HepG2 (cell line): ENCODE measurements at regions not wholly inside any gene's neighbourhood (a gene's known extent, or its start where the extent isn't known, plus 50 kb on each side); places are given as distances from the start of the nearest gene placed in this dataset.

Experiments
- EZH2 ChIP-seq: conservative IDR thresholded peaks from 2 replicates; pipeline ENCODE4 v1.6.1; 2012; ENCODE audit warnings: mild to moderate bottlenecking, low read depth, low read length, moderate library complexity
- MIER3 ChIP-seq: IDR thresholded peaks from 2 replicates; pipeline ENCODE4 v1.6.1; 2016; ENCODE audit warnings: missing compliant biosample characterization, borderline replicate concordance
- ZNF777 ChIP-seq: sonication (generic); formaldehyde crosslinking; IDR thresholded peaks from 2 replicates; pipeline ENCODE4 v1.4.0; 2020; ENCODE audit warnings: missing genetic modification reagents
- TF ChIP-seq, protein P1 (sequence below): sonication (generic); formaldehyde crosslinking; IDR thresholded peaks from 2 replicates; pipeline ENCODE4 v1.5.0; 2020; ENCODE audit warnings: mild to moderate bottlenecking, missing genetic modification reagents, moderate library complexity
- TF ChIP-seq, protein P2 (sequence below): IDR thresholded peaks from 2 replicates; pipeline ENCODE4 v1.6.1; 2016; ENCODE audit warnings: missing biosample characterization, missing genetic modification reagents, low read depth
- TF ChIP-seq, protein P3 (sequence below): sonication (generic); formaldehyde crosslinking; IDR thresholded peaks from 2 replicates; pipeline ENCODE4 v1.9.0; 2021; ENCODE audit warnings: missing genetic modification reagents, borderline replicate concordance

DNA sequence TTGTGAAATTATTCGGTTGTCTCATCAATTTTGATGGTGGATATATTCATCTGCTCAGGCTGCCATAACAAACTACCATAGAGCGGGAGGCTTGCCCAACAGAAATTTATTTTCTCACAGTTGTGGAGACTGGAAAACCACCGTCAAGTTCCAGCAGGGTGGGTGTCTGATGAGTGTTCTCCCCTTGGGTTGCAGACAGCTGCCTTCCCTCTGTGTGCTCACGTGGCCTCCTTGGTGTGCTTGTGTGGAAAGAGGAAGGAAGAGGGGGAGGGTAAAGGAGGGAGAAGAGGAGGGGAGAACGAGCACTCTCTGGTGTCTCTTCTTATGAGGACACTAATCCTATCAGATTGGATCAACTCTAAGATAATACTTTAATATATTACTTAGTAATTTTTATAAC lies 123.8 kb upstream of the TEX13D start:
- TF ChIP-seq, protein P1, sequence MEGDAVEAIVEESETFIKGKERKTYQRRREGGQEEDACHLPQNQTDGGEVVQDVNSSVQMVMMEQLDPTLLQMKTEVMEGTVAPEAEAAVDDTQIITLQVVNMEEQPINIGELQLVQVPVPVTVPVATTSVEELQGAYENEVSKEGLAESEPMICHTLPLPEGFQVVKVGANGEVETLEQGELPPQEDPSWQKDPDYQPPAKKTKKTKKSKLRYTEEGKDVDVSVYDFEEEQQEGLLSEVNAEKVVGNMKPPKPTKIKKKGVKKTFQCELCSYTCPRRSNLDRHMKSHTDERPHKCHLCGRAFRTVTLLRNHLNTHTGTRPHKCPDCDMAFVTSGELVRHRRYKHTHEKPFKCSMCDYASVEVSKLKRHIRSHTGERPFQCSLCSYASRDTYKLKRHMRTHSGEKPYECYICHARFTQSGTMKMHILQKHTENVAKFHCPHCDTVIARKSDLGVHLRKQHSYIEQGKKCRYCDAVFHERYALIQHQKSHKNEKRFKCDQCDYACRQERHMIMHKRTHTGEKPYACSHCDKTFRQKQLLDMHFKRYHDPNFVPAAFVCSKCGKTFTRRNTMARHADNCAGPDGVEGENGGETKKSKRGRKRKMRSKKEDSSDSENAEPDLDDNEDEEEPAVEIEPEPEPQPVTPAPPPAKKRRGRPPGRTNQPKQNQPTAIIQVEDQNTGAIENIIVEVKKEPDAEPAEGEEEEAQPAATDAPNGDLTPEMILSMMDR (CRISPR knock-in tag) = no peak
- no peak for TF ChIP-seq ZNF777
- TF ChIP-seq, protein P2, sequence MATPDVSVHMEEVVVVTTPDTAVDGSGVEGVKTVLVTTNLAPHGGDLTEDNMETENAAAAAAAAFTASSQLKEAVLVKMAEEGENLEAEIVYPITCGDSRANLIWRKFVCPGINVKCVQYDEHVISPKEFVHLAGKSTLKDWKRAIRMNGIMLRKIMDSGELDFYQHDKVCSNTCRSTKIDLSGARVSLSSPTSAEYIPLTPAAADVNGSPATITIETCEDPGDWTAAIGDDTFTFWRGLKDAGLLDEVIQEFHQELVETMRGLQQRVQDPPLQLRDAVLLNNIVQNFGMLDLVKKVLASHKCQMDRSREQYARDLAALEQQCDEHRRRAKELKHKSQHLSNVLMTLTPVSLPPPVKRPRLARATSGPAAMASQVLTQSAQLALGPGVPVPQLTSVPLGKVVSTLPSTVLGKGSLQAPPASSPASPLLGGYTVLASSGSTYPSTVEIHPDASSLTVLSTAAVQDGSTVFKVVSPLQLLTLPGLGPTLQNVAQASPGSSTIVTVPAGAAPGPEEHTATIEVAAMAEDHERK = no peak
- TF ChIP-seq, protein P3, sequence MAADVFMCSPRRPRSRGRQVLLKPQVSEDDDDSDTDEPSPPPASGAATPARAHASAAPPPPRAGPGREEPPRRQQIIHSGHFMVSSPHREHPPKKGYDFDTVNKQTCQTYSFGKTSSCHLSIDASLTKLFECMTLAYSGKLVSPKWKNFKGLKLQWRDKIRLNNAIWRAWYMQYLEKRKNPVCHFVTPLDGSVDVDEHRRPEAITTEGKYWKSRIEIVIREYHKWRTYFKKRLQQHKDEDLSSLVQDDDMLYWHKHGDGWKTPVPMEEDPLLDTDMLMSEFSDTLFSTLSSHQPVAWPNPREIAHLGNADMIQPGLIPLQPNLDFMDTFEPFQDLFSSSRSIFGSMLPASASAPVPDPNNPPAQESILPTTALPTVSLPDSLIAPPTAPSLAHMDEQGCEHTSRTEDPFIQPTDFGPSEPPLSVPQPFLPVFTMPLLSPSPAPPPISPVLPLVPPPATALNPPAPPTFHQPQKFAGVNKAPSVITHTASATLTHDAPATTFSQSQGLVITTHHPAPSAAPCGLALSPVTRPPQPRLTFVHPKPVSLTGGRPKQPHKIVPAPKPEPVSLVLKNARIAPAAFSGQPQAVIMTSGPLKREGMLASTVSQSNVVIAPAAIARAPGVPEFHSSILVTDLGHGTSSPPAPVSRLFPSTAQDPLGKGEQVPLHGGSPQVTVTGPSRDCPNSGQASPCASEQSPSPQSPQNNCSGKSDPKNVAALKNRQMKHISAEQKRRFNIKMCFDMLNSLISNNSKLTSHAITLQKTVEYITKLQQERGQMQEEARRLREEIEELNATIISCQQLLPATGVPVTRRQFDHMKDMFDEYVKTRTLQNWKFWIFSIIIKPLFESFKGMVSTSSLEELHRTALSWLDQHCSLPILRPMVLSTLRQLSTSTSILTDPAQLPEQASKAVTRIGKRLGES = no peak
- TF ChIP-seq EZH2 = no peak
- no peak for TF ChIP-seq MIER3 (CRISPR knock-in tag)
